ENCODE measurements at regions not wholly inside any gene's neighbourhood (a gene's known extent, or its start where the extent isn't known, plus 50 kb on each side); places are given as distances from the start of the nearest gene placed in this dataset.

- FAIRE-seq (no peak), DNase-seq (ENCODE audit: low read depth, low spot score) (no peak)
- dilution Hi-C loops (cut with MboI; ENCODE audit: extremely low pct_ligation_motif_present, low sequenced_read_pairs): no loop called here
- H3K9me3 ChIP-seq (ENCODE audit: control insufficient read depth, low read depth, low read length): no peaks in the 10 kb centered on the region
- H3K4me1 ChIP-seq (ENCODE audit: control insufficient read depth, extremely low read depth, insufficient read depth, low read length): peaks cover 36% of the 10 kb centered on the region
- H3K4me2 ChIP-seq (ENCODE audit: control insufficient read depth, extremely low read depth, insufficient read depth, low read depth, low read length): no peak overlapping the region
- TF ChIP-seq EZH2 (IDR thresholded peaks at IDR 0.05; ENCODE audit: low read length) (no peak), CTCF (optimal IDR thresholded peaks at IDR 0.05 in 1 of 3, IDR thresholded peaks at IDR 0.05 in 1 of 3, conservative IDR thresholded peaks at IDR 0.05 in 1 of 3; ENCODE audit: extremely low read depth in 1 of 3, insufficient read depth in 2 of 3, low read length in 3 of 3) (no peak)
- no peaks in the 10 kb centered on the region for H3K9me1 ChIP-seq (ENCODE audit: control insufficient read depth, extremely low read depth, insufficient read depth, low read length)
- H3K79me2 ChIP-seq (ENCODE audit: control insufficient read depth, insufficient read depth, low read length): no peaks in the 10 kb centered on the region
- no peak overlapping the region for H3K4me3 ChIP-seq (ENCODE audit: control insufficient read depth in 2 of 3, extremely low read depth in 1 of 3, insufficient read depth in 2 of 3, low read depth in 1 of 3, low read length in 3 of 3)
- no peak overlapping the region for H3K27ac ChIP-seq (ENCODE audit: control insufficient read depth, insufficient read depth, low read length)
- H3K36me3 ChIP-seq (ENCODE audit: control insufficient read depth in 2 of 2, extremely low read depth in 1 of 2, insufficient read depth in 2 of 2, low read length in 2 of 2): no peaks in the 10 kb centered on the region
- H3K9ac ChIP-seq (ENCODE audit: control insufficient read depth, extremely low read depth, insufficient read depth, low read length): no peak overlapping the region
- H4K20me1 ChIP-seq (ENCODE audit: control insufficient read depth, extremely low read depth, insufficient read depth, low read length): no peaks in the 10 kb centered on the region
- no peak overlapping the region for H2AFZ ChIP-seq (ENCODE audit: control insufficient read depth, low read length)
- no peaks in the 10 kb centered on the region for H3K27me3 ChIP-seq (ENCODE audit: control insufficient read depth, extremely low read depth, insufficient read depth, low read length)
These were observed 61.6 kb upstream of the PARD3B start for GRCh38 chr2:204483608-204484081.

GRCh38 chr2:204486321-204486720 is 59.0 kb upstream of the PARD3B start:
- H3K36me3 ChIP-seq (ENCODE audit: control insufficient read depth in 2 of 2, extremely low read depth in 1 of 2, insufficient read depth in 2 of 2, low read length in 2 of 2): no peaks in the 10 kb centered on the region
- H3K9ac ChIP-seq (ENCODE audit: control insufficient read depth, extremely low read depth, insufficient read depth, low read length): no peak overlapping the region
- H3K9me1 ChIP-seq (ENCODE audit: control insufficient read depth, extremely low read depth, insufficient read depth, low read length): no peaks in the 10 kb centered on the region
- FAIRE-seq (no peak), DNase-seq (ENCODE audit: low read depth, low spot score) (no peak)
- H2AFZ ChIP-seq (ENCODE audit: control insufficient read depth, low read length): no peak overlapping the region
- H4K20me1 ChIP-seq (ENCODE audit: control insufficient read depth, extremely low read depth, insufficient read depth, low read length): no peaks in the 10 kb centered on the region
- H3K4me3 ChIP-seq (ENCODE audit: control insufficient read depth in 2 of 3, extremely low read depth in 1 of 3, insufficient read depth in 2 of 3, low read depth in 1 of 3, low read length in 3 of 3): no peak overlapping the region
- dilution Hi-C loops (cut with MboI; ENCODE audit: extremely low pct_ligation_motif_present, low sequenced_read_pairs): no loop called here
- peak overlapping the region; percentile 62 for H3K27ac ChIP-seq (ENCODE audit: control insufficient read depth, insufficient read depth, low read length)
- H3K4me1 ChIP-seq (ENCODE audit: control insufficient read depth, extremely low read depth, insufficient read depth, low read length): peaks cover 26% of the 10 kb centered on the region
- H3K79me2 ChIP-seq (ENCODE audit: control insufficient read depth, insufficient read depth, low read length): no peaks in the 10 kb centered on the region
- no peaks in the 10 kb centered on the region for H3K27me3 ChIP-seq (ENCODE audit: control insufficient read depth, extremely low read depth, insufficient read depth, low read length)
- TF ChIP-seq CTCF (optimal IDR thresholded peaks at IDR 0.05 in 1 of 3, IDR thresholded peaks at IDR 0.05 in 1 of 3, conservative IDR thresholded peaks at IDR 0.05 in 1 of 3; ENCODE audit: extremely low read depth in 1 of 3, insufficient read depth in 2 of 3, low read length in 3 of 3): no peak
- no peak for TF ChIP-seq EZH2 (IDR thresholded peaks at IDR 0.05; ENCODE audit: low read length)
- H3K9me3 ChIP-seq (ENCODE audit: control insufficient read depth, low read depth, low read length): no peaks in the 10 kb centered on the region
- H3K4me2 ChIP-seq (ENCODE audit: control insufficient read depth, extremely low read depth, insufficient read depth, low read depth, low read length): peak overlapping the region; percentile 57

Measured in keratinocyte (primary cell).